ENCODE measurements at regions not wholly inside any gene's neighbourhood (a gene's known extent, or its start where the extent isn't known, plus 50 kb on each side); places are given as distances from the start of the nearest gene placed in this dataset.

DNA sequence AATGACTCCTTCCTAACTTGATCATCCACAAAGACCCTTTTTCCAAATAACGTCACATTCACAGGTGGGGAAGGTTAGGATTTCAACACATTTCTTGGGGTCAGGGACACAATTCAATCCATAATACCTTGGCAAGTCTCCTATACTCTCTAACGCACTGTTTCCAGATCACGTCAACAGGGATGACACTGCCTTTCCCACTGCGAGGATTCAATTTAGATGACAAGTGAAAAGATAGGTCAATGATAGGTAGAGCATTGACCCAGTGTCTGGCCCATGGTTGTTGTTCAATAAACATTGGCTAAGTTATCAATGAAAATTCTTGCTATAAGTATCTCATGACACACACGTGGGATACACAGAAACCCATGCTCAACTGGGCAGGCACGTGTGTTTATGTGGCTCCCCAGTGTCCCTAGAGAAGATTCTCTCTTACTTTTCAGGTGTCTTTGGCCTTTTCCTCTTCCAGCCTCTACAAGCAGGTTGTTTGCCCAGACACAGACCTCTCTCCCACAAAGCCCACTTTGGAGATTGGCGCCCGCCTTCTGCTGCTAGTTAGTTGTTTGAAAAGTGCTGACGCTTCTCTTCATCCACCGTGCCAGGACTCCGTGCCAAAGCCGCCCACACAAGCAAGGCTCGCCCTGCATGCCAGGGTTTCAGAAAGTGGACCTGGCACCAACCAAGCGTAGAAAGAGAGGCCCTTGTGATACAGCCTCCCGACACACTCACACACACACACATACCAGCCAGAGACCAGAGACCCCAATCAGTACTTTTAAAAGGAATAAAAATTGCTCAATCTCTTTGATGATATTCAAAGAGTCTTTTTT, 594.5 kb downstream of the BNC2 start:
- TF ChIP-seq, protein P1, sequence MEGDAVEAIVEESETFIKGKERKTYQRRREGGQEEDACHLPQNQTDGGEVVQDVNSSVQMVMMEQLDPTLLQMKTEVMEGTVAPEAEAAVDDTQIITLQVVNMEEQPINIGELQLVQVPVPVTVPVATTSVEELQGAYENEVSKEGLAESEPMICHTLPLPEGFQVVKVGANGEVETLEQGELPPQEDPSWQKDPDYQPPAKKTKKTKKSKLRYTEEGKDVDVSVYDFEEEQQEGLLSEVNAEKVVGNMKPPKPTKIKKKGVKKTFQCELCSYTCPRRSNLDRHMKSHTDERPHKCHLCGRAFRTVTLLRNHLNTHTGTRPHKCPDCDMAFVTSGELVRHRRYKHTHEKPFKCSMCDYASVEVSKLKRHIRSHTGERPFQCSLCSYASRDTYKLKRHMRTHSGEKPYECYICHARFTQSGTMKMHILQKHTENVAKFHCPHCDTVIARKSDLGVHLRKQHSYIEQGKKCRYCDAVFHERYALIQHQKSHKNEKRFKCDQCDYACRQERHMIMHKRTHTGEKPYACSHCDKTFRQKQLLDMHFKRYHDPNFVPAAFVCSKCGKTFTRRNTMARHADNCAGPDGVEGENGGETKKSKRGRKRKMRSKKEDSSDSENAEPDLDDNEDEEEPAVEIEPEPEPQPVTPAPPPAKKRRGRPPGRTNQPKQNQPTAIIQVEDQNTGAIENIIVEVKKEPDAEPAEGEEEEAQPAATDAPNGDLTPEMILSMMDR (conservative IDR thresholded peaks at IDR 0.05 in 1 of 2, IDR thresholded peaks at IDR 0.05 in 1 of 2; ENCODE audit: extremely low read depth in 1 of 2, insufficient read depth in 1 of 2, low read depth in 1 of 2, low read length in 2 of 2), result no peak
- no peak for TF ChIP-seq EZH2 (IDR thresholded peaks at IDR 0.05; ENCODE audit: borderline replicate concordance, low read length)

Measured in mammary epithelial cell (primary cell).